ENCODE measurements at regions not wholly inside any gene's neighbourhood (a gene's known extent, or its start where the extent isn't known, plus 50 kb on each side); places are given as distances from the start of the nearest gene placed in this dataset.

DNA sequence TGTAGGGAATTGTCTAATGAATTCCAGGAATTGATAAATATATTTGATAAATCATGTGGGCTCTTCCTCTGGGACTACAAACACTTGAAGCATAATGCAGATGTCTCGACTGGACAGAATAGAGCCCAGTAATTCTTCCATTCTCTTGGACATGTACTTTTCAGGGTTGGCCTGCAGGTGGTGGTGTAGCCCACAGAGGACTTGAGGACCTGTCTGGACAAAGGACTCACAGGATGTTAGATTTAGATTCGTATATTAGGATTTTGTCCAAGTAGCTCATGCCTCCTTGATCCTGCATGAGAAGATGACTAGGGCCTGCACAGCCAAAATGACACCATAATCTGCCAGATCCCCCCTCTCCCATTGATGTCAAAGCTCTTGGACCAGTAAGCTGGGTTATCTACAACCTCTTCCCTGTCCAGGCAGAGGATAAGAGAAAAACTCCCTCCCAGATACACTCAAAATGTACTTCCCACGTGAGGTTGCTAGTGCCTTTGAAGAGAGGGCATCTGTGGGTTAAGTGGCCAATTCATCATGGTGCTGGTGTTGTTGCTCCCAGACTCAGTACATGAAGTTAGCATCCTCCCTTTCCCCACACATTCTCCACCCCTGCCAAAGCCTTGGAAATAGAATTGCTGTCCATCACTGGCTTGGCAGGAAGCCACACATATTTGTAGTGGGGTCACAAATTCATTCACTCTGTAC, 88.6 kb upstream of the ZNF280D start:
- peak; percentile 39 for DNase-seq (ENCODE audit: extremely low read depth, low read depth)

GRCh38 chr15:56820333-56820732, 87.0 kb upstream of the ZNF280D start:
- no peak for DNase-seq (ENCODE audit: extremely low read depth, low read depth)

More for the DNA sequence above, 88.6 kb upstream of the ZNF280D start:
- peak; percentile 69 for TF ChIP-seq CTCF (IDR thresholded peaks at IDR 0.05; ENCODE audit: low read depth, low read length)

GRCh38 chr15:56817321-56818080, 84.2 kb upstream of the ZNF280D start:
- no peak for DNase-seq (ENCODE audit: extremely low read depth, low read depth)
- no peak for TF ChIP-seq CTCF (IDR thresholded peaks at IDR 0.05; ENCODE audit: low read depth, low read length)

More at GRCh38 chr15:56820333-56820732, 87.0 kb upstream of the ZNF280D start:
- no peak for TF ChIP-seq CTCF (IDR thresholded peaks at IDR 0.05; ENCODE audit: low read depth, low read length)

DNA sequence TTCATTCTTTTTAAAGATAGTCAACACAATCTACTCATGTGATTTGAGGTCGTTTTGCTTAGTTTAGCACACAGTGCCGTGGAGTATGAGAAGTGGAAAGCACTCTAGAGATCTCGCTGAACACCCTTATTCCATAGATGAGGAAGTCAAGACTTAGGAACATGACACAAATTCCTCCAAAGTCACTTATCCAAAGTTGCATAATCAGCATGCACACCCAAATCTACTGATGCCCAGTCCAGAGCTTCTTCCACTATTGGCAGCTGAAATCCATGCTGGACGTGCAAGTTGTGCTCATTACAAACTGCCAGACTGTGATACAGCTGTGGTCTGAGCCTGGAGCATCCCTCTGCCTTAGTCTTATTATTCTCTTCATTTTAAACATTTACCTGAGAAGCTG, 83.5 kb upstream of the ZNF280D start:
- DNase-seq (ENCODE audit: extremely low read depth, low read depth): no peak
- TF ChIP-seq CTCF (IDR thresholded peaks at IDR 0.05; ENCODE audit: low read depth, low read length): no peak

- no peak for TF ChIP-seq CTCF (IDR thresholded peaks at IDR 0.05; ENCODE audit: low read depth, low read length)
- no peak for DNase-seq (ENCODE audit: extremely low read depth, low read depth)
These were observed 81.9 kb upstream of the ZNF280D start for GRCh38 chr15:56815247-56815646.

GRCh38 chr15:56814429-56814828, 81.1 kb upstream of the ZNF280D start:
- DNase-seq (ENCODE audit: extremely low read depth, low read depth): no peak
- no peak for TF ChIP-seq CTCF (IDR thresholded peaks at IDR 0.05; ENCODE audit: low read depth, low read length)

DNA sequence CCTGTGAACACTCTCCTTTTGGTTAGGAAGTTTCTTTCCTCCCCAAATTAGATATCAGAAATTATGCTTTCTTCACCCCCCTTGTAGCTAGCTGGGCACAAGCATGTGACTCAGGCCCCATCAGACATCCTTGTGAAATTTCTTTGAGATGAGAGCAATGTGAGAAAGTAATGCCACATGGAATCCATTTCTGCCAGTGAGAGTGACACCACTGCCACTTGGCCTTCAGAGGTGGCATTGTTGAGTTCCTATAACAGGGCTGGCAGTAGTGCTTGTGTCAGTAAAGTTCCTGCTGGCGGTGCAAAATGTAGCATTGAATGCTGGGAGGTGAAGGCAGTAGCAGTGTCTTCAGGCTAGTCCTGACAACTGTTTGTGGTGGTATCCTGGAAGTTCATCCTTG, 80.7 kb upstream of the ZNF280D start:
- DNase-seq (ENCODE audit: extremely low read depth, low read depth): no peak
- no peak for TF ChIP-seq CTCF (IDR thresholded peaks at IDR 0.05; ENCODE audit: low read depth, low read length)

Measured in AG09319 (cell line).